AG20443 (cell line): ENCODE measurements at regions not wholly inside any gene's neighbourhood (a gene's known extent, or its start where the extent isn't known, plus 50 kb on each side); places are given as distances from the start of the nearest gene placed in this dataset.

ENCODE experiments used
- DNase-seq: peaks from one replicate; pipeline ENCODE4 v3.0.0; 2012; ENCODE audit warnings: low spot score, mixed read lengths

GRCh38 chr1:182122256-182122912, 60.9 kb upstream of the ZNF648 start:
- DNase-seq, result no peak

GRCh38 chr1:182121787-182122186, 60.3 kb upstream of the ZNF648 start:
- DNase-seq, result no peak

DNA sequence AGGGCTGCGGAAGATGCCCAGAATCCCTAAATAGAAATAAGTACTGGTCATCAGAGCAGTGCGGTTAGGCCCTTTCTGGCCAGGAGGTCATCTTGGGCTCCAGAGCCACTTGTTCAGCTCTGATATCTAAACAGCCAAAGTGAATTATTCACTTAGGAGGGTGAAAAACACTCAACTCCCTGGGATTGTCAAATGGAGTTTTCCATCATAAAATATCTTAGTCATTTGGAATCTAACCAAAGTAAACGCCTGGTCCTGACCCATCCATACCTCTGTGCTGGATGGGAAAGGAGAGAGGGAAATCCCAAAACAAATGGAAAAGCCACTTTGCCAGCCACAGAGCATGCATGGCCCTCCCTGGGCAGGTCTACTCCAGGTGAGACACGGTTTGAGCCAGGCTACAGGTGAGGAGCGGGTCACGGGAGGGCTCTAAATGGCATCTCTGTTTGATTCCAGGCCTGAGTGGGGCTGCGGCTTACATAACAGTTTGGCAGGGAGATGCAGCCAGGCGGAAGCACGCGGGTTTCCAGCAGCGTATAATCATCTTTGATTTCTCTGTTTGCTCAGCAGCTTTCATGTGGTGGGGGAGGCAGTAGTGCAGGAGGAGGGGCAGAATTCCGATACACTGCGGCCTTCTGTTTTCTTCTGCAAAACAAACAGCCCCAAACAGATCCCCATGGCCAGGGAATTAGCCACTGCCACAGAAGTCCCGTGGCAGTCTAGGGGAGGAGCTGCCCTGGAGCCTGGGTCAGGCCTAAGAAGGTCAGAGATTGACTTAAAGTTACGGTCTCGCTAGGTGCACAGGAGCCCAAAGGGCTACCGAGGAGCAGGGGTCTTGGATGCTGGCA, 59.1 kb upstream of the ZNF648 start:
- DNase-seq, result no peak

DNA sequence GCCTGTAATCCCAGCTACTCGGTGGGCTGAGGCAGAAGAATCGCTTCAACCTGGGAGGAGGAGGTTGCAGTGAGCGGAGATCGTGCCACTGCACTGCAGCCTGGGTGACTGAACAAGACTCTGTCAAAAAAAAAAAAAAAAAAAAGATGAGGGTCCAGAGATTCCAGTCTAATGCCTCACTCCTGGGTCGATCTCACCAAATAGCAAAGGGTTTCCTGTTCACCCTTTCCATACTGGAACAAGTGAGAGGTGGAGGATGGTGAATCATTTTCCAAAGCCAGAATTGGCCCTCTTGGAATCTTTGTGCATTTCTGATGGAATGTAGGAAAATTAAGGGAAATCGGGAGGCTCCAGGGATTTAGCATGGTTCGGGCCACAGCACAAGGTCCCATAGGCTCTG, 58.1 kb upstream of the ZNF648 start:
- DNase-seq, result no peak

- no peak for DNase-seq
These were observed 57.3 kb upstream of the ZNF648 start for GRCh38 chr1:182118851-182119250.

DNA sequence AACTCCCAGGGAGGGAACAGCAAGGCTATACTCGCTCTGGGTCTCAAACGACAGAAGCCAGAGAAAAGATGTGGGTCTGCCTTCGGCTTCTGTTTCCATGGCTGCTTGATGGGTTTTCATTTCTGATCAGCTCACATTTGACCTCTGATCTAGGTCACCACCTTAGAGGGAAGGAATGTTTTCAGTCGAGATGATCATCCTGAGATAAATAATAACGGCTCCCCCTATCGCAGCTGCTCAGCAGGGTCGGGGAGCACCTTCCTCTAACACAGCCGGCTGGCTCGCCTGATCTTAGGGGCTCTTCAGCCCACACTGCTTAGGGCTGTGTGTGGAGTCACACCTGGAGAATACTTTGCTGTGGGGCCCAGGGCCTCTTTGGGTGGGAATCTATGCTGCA, 53.1 kb upstream of the ZNF648 start:
- no peak for DNase-seq

DNA sequence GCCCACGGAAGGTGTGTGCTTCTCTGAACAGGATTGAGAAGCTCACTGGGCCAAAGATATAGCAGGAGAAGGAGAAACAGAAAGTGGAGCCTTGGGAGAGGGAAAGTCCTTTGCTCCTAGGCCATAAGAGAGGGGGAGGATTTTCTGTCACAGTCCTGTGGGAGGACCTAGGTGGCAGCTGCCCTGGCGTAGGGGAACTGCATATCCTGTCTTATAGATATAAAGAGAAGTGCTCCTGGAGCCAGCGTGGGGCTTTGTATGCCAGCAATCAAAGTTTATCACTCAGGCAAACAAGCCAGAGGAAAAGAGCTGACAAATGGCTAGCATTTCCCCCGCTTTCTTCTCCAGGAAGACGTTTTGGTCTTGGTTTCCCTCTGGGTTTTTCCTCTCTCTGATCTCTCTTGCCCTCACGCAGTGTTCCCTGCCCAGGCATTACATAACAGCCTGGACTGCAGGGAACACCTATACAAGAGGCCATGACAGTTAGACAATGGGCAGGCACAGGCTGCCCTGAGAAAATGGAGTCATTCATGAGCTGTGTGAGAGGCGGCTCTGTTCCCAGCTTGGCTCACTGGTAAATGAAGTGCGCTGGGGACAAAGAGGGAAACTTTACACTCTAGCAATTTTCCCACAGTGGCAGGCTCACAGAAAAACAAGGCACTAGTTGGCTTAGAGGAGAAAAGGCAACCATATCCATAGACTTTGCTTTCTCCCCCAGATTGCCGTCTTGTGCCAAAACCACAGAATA, 52.5 kb upstream of the ZNF648 start:
- no peak for DNase-seq

DNA sequence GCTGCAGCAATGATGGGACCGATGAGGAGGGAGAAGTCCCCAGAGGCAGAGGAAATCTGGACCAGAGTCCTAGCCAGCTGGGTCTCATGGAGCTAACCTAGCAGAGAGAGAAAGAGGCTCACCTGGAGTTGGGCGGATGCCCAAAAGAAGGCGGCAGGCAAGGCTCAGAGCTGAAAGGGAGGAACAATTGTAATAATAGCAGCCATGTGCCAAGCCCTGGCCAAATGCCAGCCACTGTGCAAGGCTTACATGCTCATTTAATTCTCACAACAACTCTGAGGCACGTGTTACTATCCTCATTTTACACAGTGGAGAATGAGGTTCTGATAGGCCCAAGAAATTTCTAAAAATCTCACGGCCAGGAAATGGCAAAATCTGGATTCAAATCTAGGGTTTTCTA, 50.0 kb upstream of the ZNF648 start:
- no peak for DNase-seq
